ENCODE measurements at regions not wholly inside any gene's neighbourhood (a gene's known extent, or its start where the extent isn't known, plus 50 kb on each side); places are given as distances from the start of the nearest gene placed in this dataset.
"Not testable (repeated sequence)": the region's sequence is repeated elsewhere in the genome, so short reads cannot be mapped to it uniquely, and the experiment has no call there.

GRCh38 chr9:107584944-107585343 lies 95.4 kb upstream of the KLF4 start:
- H3K9me3 ChIP-seq (ENCODE audit: control insufficient read depth, low read length), result no peaks in the 10 kb centered on the region

GRCh38 chr9:107584186-107584585 lies 94.6 kb upstream of the KLF4 start:
- peaks cover under 1% of the 10 kb centered on the region for H3K27me3 ChIP-seq (replicated peaks; ENCODE audit: control insufficient read depth, insufficient read depth, low read length)
- no peaks in the 10 kb centered on the region for H3K36me3 ChIP-seq (ENCODE audit: control insufficient read depth, insufficient read depth, low read length, severe bottlenecking)
- H3K9me3 ChIP-seq (ENCODE audit: control insufficient read depth, low read length), result no peaks in the 10 kb centered on the region
- no peak overlapping the region for H3K4me3 ChIP-seq (ENCODE audit: low read length)
- H3K9ac ChIP-seq (ENCODE audit: low read length), result no peak overlapping the region
- no peak for DNase-seq (ENCODE audit: low read depth)
- H3K4me1 ChIP-seq (ENCODE audit: control insufficient read depth, insufficient read depth, low read length), result peaks cover 4% of the 10 kb centered on the region

More at GRCh38 chr9:107584944-107585343, 95.4 kb upstream of the KLF4 start:
- Histone ChIP-seq H3K27me3 (replicated peaks; ENCODE audit: control insufficient read depth, insufficient read depth, low read length) (peaks cover 2% of the 10 kb centered on the region), H3K4me1 (ENCODE audit: control insufficient read depth, insufficient read depth, low read length) (peaks cover 4% of the 10 kb centered on the region), H3K4me3 (ENCODE audit: low read length) (no peak overlapping the region), H3K36me3 (ENCODE audit: control insufficient read depth, insufficient read depth, low read length, severe bottlenecking) (no peaks in the 10 kb centered on the region), H3K9ac (ENCODE audit: low read length) (no peak overlapping the region)
- DNase-seq (ENCODE audit: low read depth), result no peak

GRCh38 chr9:107577140-107577776 lies 87.7 kb upstream of the KLF4 start:
- Histone ChIP-seq H3K9ac (ENCODE audit: low read length) (no peak overlapping the region), H3K4me1 (ENCODE audit: control insufficient read depth, insufficient read depth, low read length) (peaks cover 9% of the 10 kb centered on the region), H3K9me3 (ENCODE audit: control insufficient read depth, low read length) (no peaks in the 10 kb centered on the region), H3K27me3 (replicated peaks; ENCODE audit: control insufficient read depth, insufficient read depth, low read length) (no peaks in the 10 kb centered on the region), H3K36me3 (ENCODE audit: control insufficient read depth, insufficient read depth, low read length, severe bottlenecking) (no peaks in the 10 kb centered on the region), H3K4me3 (ENCODE audit: low read length) (no peak overlapping the region)
- DNase-seq (ENCODE audit: low read depth), result no peak

GRCh38 chr9:107571148-107571547 lies 81.6 kb upstream of the KLF4 start:
- Histone ChIP-seq H3K27me3 (replicated peaks; ENCODE audit: control insufficient read depth, insufficient read depth, low read length) (no peaks in the 10 kb centered on the region), H3K4me1 (ENCODE audit: control insufficient read depth, insufficient read depth, low read length) (peaks cover 23% of the 10 kb centered on the region), H3K4me3 (ENCODE audit: low read length) (no peak overlapping the region), H3K9me3 (ENCODE audit: control insufficient read depth, low read length) (no peaks in the 10 kb centered on the region), H3K9ac (ENCODE audit: low read length) (no peak overlapping the region), H3K36me3 (ENCODE audit: control insufficient read depth, insufficient read depth, low read length, severe bottlenecking) (no peaks in the 10 kb centered on the region)
- DNase-seq (ENCODE audit: low read depth), result no peak

- no peak for DNase-seq (ENCODE audit: low read depth)
- peak overlapping the region; percentile 32 for H3K9ac ChIP-seq (ENCODE audit: low read length)
- no peaks in the 10 kb centered on the region for H3K27me3 ChIP-seq (replicated peaks; ENCODE audit: control insufficient read depth, insufficient read depth, low read length)
- H3K4me3 ChIP-seq (ENCODE audit: low read length), result peak overlapping the region; percentile 26
- H3K4me1 ChIP-seq (ENCODE audit: control insufficient read depth, insufficient read depth, low read length), result peaks cover 23% of the 10 kb centered on the region
- H3K36me3 ChIP-seq (ENCODE audit: control insufficient read depth, insufficient read depth, low read length, severe bottlenecking), result no peaks in the 10 kb centered on the region
- no peaks in the 10 kb centered on the region for H3K9me3 ChIP-seq (ENCODE audit: control insufficient read depth, low read length)
Observed at GRCh38 chr9:107569174-107569573, 79.6 kb upstream of the KLF4 start.

GRCh38 chr9:107568406-107568805 lies 78.8 kb upstream of the KLF4 start:
- not testable (repeated sequence) for H3K27me3 ChIP-seq (replicated peaks; ENCODE audit: control insufficient read depth, insufficient read depth, low read length); DNase-seq (ENCODE audit: low read depth); H3K4me3 ChIP-seq (ENCODE audit: low read length); H3K9ac ChIP-seq (ENCODE audit: low read length); H3K9me3 ChIP-seq (ENCODE audit: control insufficient read depth, low read length); H3K36me3 ChIP-seq (ENCODE audit: control insufficient read depth, insufficient read depth, low read length, severe bottlenecking)
- peaks cover 23% of the 10 kb centered on the region for H3K4me1 ChIP-seq (ENCODE audit: control insufficient read depth, insufficient read depth, low read length)

GRCh38 chr9:107567462-107567861 lies 77.9 kb upstream of the KLF4 start:
- no peak overlapping the region for H3K4me3 ChIP-seq (ENCODE audit: low read length)
- DNase-seq (ENCODE audit: low read depth), result no peak
- H3K36me3 ChIP-seq (ENCODE audit: control insufficient read depth, insufficient read depth, low read length, severe bottlenecking), result no peaks in the 10 kb centered on the region
- no peaks in the 10 kb centered on the region for H3K9me3 ChIP-seq (ENCODE audit: control insufficient read depth, low read length)
- H3K27me3 ChIP-seq (replicated peaks; ENCODE audit: control insufficient read depth, insufficient read depth, low read length), result no peaks in the 10 kb centered on the region
- peak overlapping the region; percentile 5 for H3K9ac ChIP-seq (ENCODE audit: low read length)
- H3K4me1 ChIP-seq (ENCODE audit: control insufficient read depth, insufficient read depth, low read length), result peaks cover 23% of the 10 kb centered on the region

GRCh38 chr9:107566611-107567061 lies 77.1 kb upstream of the KLF4 start:
- Histone ChIP-seq H3K36me3 (ENCODE audit: control insufficient read depth, insufficient read depth, low read length, severe bottlenecking) (no peaks in the 10 kb centered on the region), H3K27me3 (replicated peaks; ENCODE audit: control insufficient read depth, insufficient read depth, low read length) (no peaks in the 10 kb centered on the region), H3K4me3 (ENCODE audit: low read length) (no peak overlapping the region), H3K4me1 (ENCODE audit: control insufficient read depth, insufficient read depth, low read length) (peaks cover 23% of the 10 kb centered on the region), H3K9me3 (ENCODE audit: control insufficient read depth, low read length) (no peaks in the 10 kb centered on the region), H3K9ac (ENCODE audit: low read length) (peak overlapping the region; percentile 5)
- DNase-seq (ENCODE audit: low read depth), result no peak

GRCh38 chr9:107562798-107563197 lies 73.2 kb upstream of the KLF4 start:
- H3K27me3 ChIP-seq (replicated peaks; ENCODE audit: control insufficient read depth, insufficient read depth, low read length), result no peaks in the 10 kb centered on the region
- peak; percentile 31 for DNase-seq (ENCODE audit: low read depth)
- no peaks in the 10 kb centered on the region for H3K9me3 ChIP-seq (ENCODE audit: control insufficient read depth, low read length)
- H3K4me3 ChIP-seq (ENCODE audit: low read length), result no peak overlapping the region
- H3K36me3 ChIP-seq (ENCODE audit: control insufficient read depth, insufficient read depth, low read length, severe bottlenecking), result no peaks in the 10 kb centered on the region
- H3K9ac ChIP-seq (ENCODE audit: low read length), result no peak overlapping the region
- peaks cover 1% of the 10 kb centered on the region for H3K4me1 ChIP-seq (ENCODE audit: control insufficient read depth, insufficient read depth, low read length)

- peaks cover 5% of the 10 kb centered on the region for H3K4me1 ChIP-seq (ENCODE audit: control insufficient read depth, insufficient read depth, low read length)
- no peaks in the 10 kb centered on the region for H3K9me3 ChIP-seq (ENCODE audit: control insufficient read depth, low read length)
- no peaks in the 10 kb centered on the region for H3K36me3 ChIP-seq (ENCODE audit: control insufficient read depth, insufficient read depth, low read length, severe bottlenecking)
- no peak for DNase-seq (ENCODE audit: low read depth)
- no peak overlapping the region for H3K9ac ChIP-seq (ENCODE audit: low read length)
- H3K4me3 ChIP-seq (ENCODE audit: low read length), result no peak overlapping the region
- H3K27me3 ChIP-seq (replicated peaks; ENCODE audit: control insufficient read depth, insufficient read depth, low read length), result no peaks in the 10 kb centered on the region
Observed at GRCh38 chr9:107559494-107560086, 70.0 kb upstream of the KLF4 start.

GRCh38 chr9:107557236-107557990 lies 67.8 kb upstream of the KLF4 start:
- Histone ChIP-seq H3K4me1 (ENCODE audit: control insufficient read depth, insufficient read depth, low read length) (peaks cover 8% of the 10 kb centered on the region), H3K4me3 (ENCODE audit: low read length) (no peak overlapping the region), H3K9ac (ENCODE audit: low read length) (no peak overlapping the region), H3K27me3 (replicated peaks; ENCODE audit: control insufficient read depth, insufficient read depth, low read length) (no peaks in the 10 kb centered on the region), H3K9me3 (ENCODE audit: control insufficient read depth, low read length) (no peaks in the 10 kb centered on the region), H3K36me3 (ENCODE audit: control insufficient read depth, insufficient read depth, low read length, severe bottlenecking) (no peaks in the 10 kb centered on the region)
- no peak for DNase-seq (ENCODE audit: low read depth)
